OCI-LY1 (cell line): ENCODE measurements at regions not wholly inside any gene's neighbourhood (a gene's known extent, or its start where the extent isn't known, plus 50 kb on each side); places are given as distances from the start of the nearest gene placed in this dataset.

Experiments used
- CTCF ChIP-seq: fragments of 200-600 bp; sonication (generic), shearing (Covaris generic); IDR thresholded peaks from 2 replicates; pipeline ENCODE4 v1.5.1; 2017; ENCODE audit warnings: mild to moderate bottlenecking, antibody characterized with exemption, low read length, moderate library complexity, mixed read lengths
- EZH2 ChIP-seq: fragments of 200-600 bp; sonication (generic), shearing (Covaris generic); IDR thresholded peaks from 2 replicates; pipeline ENCODE4 v1.8.0; 2017; ENCODE audit warnings: borderline replicate concordance, mixed run types, mild to moderate bottlenecking, antibody characterized with exemption, low read length, moderate library complexity, mixed read lengths

- TF ChIP-seq CTCF: no peak
- no peak for TF ChIP-seq EZH2
These were observed 59.0 kb upstream of the BCL6 start for GRCh38 chr3:187804120-187804744.
